ENCODE measurements at regions not wholly inside any gene's neighbourhood (a gene's known extent, or its start where the extent isn't known, plus 50 kb on each side); places are given as distances from the start of the nearest gene placed in this dataset.

DNA sequence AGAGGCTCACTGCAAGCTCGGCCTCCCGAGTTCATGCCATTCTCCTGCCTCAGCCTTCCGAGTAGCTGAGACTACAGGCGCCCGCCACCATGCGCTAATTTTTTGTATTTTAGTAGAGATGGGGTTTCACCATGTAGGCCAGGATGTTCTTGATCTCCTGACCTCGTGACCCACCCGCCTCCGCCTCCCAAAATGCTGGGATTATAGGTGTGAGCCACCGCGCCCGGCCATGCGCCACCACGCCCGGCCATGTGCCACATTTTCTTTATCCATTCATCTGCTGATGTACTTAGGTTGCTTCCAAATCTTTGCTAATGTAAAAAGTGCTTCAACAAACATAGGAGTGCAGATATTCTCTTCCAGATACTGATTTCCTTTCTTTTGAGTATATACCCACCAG lies 408.6 kb downstream of the CAAP1 start:
- no peak for DNase-seq

DNA sequence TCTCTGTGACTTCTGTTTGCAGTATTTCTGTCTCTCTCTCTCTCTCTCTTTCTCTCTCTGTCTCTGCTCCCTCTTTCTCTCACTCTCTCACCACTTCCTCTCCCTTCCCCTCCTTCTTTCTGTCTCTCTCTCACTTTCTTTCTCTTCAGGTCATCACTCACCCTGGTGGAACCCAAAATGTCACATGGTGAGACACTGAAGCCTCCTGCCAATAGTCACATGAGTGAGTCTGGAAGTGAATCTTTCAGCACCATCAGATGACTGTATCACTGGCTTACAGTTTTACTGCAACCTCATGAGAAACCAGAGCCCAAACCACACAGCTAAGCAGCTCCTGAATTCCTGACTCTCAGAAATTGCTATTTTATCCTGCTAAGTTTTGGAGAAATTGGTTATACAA lies 414.6 kb downstream of the CAAP1 start:
- no peak for DNase-seq

DNA sequence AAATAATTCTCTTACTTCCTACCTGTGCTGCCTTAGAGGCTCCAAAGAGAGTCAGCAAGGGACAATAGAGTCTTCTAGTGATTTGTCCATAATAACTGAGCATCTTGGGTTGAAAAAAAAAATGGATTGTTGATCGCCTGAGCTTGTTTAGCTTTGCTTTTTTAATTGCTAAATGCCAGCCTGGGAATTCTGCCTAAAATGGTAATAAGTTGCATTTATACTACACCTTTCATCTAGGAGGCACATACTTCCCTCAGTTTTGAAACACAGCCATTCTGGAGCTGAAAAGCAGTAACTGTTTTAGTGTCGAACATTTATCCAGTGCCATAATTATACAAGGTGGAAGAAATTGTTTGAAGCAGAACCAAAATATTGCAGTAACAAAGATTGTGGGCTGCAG lies 421.3 kb downstream of the CAAP1 start:
- DNase-seq, result no peak

DNA sequence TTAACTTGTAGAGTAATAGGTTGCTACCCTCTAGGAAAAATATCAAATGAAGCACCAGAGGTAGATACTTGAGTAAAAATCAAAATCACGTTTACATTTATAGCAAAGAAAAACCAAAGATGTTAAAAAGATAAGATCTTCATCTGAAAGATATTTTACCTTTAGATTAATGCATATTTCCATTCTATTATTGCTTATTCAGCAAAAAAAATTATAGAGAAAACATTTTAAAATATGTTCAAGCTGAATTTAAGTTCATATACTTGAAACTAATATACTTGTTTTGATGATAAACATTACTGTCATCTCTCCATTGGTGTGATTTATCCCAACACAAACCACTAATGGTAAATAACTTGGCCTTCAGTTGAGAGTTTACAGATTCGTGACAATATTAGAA lies 422.3 kb downstream of the CAAP1 start:
- DNase-seq, result no peak

DNA sequence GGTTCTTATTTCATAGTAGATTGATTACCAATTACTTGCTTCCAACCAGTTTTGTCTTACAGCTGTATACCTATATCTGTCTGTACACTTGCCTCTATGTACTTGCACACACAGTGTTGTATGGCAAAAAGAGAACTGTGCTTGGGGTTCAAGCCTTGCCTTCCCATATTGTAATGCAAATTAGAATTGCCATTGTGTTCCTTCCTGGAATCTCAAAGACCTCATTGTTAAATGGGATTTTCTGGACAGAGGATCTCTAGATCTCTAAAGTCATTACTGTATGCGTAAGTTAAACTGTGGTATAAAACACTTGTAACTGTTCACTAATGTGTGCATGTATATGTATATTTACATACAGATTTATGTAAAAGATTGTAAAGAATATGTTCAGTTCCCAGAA lies 428.8 kb downstream of the CAAP1 start:
- no peak for DNase-seq

DNA sequence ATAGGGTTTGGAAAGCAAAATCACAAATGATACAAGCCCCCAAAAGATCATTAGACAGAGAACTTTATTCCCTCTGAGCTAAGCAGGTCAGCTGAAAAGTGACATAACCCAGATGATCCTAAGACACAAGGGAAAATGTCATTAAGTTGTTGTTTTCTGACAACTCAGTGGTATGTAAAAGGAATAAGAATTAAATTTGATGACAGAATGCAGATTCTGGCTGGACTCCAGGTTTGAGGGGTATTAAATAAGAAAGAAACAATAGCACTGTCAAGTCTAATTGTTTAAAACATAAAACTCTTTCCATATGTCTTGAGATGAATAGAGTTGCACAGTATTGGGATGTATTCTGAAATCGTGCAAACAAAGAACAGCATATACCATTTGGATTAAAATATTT lies 429.9 kb downstream of the CAAP1 start:
- DNase-seq, result no peak

DNA sequence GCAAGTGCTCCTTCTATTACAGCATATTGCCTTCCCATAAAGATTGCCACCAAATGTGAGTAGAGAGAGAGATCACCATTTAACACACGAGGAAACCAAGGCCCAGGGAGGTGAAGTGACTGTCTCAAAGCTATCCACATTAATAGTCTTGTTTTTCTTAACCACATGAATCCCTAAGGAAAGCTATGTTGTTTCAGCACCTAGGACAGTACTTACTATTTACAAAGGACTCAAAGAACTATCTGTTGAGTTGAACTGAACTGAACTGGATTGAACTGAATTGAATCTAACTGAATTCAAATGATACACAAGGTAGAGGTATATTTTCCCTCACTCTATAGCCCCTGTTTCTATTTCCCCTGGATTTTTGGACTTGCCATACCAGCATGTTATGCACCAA lies 430.4 kb downstream of the CAAP1 start:
- no peak for DNase-seq

DNA sequence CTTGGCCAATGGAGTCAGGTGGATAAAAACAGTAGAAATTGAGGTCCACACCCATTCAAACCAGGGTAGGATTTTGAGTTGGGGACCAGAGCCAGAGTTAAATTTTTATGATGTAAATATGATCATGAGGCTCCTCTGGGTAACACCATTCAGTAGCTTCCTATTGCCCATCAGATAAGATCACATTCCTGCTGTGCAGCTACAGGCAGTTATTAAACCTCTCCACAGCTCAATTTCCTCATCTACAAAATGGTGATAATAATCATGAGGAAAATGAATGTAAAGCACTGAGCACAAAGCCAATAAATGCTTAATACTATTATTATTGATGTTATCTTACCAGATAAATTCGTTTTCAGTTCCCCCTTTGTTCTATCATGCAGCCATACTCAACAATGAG lies 432.0 kb downstream of the CAAP1 start:
- DNase-seq, result no peak

DNA sequence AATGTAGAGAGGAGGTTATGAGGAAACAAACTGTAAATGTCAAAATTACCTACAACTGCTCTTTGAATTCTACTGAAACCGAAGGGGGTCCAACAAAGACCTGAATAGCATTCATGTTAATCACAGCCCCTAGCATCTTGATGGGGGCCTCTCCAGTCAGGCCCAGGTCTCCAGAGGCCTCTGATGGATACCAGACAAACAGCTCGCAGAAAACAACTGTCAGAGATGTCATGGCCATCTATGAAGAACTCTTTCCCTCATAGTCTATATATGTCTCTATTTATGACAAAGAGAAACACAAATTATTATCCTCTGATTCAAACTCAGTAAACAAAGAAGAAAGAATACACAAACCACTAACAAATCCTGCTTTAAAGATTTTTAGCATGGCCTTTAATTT lies 432.6 kb downstream of the CAAP1 start:
- DNase-seq, result no peak

DNA sequence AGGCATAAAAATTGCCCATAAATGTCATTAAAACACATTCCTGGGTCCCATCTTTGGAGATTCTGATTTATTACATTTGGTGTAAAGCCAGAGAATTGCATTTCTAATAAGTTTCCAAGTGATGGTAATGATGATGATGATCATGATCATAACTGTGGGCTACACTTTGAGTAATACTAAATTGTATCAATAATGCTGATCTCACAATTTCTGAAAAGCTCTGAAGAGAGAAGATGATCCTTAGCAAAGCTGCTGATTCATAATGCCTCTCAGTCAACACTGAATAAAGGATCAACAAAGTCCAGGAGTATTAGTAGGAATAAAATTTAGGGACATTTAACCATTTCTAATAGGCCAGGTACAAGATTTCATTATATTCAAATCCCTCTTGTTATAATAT lies 434.5 kb downstream of the CAAP1 start:
- no peak for DNase-seq

DNA sequence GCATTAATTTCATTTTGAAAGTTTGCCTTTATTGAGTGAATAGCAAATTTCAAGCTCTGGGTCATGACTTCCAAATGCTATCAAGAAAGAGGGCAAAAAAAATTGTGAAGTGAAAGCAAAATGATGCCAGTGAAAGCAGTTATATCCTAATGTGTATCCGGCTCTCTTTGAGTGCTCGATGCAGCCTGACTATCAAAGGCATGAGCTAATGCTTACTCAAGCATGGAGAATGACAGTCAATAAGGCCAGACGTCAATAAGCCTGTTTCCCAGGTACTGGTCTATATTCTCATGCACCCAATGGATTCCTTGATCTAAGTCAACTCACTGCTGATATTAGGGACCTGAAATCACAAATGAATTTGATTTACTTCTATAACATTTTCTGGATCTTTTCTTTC lies 435.5 kb downstream of the CAAP1 start:
- DNase-seq, result no peak

DNA sequence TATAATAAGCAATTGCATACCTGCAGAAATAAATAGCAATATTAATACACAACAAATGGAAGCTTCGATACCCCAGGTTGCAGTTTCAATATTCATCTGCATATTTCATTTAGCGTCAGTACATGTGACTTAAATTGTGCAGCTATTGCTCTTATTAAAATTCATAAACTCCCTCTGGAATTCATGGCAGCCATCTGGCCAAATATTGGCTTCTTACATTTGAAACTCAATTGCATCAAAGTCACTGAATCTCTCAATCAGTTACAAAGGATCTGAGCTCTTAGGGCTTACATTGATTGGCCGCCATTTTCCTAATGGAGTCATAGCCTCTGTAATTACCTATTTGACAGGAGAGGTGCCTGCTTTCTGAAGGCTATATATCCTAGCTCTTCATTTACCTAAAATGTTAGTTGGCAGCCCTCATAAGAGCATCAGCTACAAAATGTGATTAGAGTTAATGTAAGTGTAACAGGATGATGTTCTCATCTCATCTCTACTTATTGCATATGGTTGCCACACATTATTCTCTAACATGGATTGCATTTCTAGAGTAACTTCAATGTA lies 453.5 kb downstream of the CAAP1 start:
- DNase-seq, result no peak

DNA sequence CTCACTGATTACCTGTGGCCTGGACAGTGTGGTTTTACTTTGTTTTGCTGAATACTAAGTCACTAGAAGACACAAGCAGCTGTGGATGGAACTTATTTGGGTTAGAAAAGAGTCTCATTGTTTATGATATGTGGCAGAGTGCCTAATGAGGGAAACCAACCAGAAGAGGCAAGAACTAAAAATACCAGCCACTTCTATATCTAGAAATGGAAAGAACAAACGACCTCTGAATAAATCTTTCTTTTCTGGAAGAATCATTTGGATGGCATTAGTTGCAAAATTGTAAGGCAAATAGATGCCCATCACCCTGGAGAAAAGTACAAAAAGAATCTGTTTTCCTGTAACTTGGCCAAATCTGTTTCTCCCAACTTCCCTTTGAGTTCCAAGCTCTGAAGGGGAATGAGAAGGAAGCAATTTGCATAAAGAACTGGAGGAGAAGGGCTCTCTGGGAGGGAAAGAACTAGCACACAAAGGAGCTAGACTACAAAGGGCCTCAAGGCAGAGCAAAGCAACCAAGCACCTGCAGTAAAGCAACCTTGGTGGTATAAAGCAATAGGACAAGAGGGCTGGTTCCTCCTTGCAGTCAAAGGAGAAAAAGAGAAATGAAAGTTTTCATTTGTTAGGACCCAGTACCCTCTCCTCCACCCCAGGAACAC lies 455.4 kb downstream of the CAAP1 start:
- DNase-seq, result no peak

DNA sequence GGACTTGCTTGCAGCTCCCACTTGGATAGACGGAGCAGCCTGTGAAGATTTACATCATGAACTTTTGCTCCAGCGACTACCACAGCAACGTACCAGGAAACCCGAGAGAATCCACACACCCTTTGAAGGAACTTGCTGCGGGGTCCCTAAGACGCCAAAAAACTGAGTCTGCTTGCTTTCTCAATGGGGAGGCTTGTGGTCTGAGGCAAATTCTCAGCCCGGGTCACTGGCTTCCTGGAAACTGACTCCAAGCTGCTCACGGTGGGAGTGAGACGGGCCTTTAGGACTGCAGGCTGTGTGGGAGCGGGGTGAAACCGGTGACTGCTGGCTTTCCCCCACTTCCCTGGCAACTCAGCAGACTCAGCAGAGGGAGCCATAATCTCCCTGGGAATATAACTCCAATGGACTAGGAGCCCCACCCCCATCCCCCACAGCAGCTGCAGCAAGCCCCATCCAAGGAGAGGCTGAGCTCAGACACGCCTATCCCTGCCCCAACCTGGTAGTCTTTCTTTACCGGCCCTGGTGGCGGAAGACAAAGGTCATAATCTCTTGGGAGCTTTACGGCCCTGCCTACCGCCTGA lies 466.0 kb downstream of the CAAP1 start:
- no peak for DNase-seq

DNA sequence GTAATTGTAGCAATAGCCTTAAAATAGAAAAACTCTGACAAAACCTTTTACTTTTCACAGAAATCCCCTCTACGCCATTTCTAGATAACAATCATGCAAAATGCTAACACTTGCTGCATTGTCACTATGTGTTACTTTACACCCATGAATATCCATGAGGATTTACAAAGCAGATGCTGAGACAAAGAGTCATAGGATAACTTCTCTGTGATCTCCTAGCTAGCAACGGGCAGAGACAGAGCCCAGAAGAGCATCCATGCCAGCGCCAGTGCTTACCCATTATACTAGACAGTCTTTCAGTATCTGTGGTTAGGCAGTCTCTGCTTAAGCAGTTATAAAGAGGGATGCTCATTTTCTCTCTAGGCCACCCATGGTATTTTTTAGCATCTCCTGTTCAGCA lies 474.1 kb downstream of the CAAP1 start:
- DNase-seq, result no peak

DNA sequence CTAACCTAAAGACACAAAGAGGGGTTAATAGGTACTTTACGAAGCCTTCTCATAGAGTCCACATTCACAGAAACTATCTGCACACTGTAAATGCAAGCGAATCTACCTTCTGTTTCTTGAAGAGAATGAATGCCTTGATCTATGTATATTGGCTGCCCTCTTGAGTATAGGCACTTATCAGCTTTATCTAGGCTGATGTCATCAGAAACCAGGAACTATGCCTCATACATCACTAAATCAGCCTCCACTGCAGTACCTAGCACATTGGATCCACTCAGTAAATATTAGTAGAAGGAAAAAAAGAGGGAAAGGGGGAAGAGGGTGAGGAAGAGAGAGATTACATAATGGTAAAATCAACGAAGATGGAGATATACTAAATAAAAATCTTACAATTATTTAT lies 477.1 kb downstream of the CAAP1 start:
- no peak for DNase-seq

DNA sequence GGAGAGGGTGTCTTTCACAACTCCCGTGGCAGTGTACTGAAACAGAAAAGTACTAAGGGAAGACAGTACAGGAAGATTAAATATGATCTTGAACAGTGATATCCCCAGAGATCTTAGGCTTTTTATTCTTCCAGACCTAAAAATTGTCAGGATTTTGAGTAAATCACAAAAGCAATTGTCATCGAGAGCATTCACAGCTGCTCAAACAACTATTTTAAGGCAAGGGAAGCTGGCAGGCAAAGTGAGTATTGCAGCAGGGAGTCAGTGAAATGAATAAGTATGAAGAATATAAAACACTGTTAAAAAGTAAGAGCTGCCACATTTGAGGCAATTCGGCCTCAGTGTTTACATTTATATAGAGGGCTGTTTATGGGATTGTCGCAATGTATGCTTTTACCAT lies 479.0 kb downstream of the CAAP1 start:
- DNase-seq, result no peak

DNA sequence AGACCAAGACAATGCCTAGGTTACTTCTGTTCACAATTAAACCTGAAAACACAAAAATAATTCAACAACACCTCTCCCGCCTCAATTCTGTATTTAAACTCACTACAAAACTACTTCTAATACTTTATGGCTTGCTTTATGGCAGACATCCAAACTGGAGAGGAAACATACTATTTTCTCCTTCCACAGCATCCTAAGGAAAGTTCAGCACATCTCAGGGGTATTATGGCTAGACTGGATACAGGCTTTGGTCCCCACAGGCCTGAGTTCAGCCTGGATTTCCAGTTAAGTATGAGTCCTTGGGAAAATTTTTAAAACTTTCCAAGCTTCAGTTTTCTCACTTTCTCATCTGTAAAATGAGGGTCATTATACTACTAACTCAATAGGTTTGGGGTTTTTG lies 480.2 kb downstream of the CAAP1 start:
- DNase-seq, result no peak

DNA sequence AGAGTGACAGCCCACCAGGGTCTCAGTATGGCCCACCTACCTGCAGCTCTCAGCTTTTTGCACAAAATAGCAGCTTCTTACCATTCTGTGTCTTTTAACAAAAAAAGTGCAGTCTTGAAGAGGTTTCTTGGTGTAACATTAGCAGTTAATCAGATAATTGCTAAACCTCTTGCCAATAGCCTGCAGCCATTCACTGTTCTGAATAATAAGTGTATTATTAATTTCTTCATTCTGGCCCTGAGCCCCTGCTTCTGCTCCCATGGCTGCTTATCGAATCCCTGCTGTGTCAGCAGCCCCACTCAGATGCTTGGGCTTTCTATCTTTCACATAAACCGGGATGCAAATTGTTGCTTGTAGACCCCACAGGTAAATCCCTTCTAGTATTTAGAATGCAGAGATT lies 485.9 kb downstream of the CAAP1 start:
- DNase-seq, result no peak

DNA sequence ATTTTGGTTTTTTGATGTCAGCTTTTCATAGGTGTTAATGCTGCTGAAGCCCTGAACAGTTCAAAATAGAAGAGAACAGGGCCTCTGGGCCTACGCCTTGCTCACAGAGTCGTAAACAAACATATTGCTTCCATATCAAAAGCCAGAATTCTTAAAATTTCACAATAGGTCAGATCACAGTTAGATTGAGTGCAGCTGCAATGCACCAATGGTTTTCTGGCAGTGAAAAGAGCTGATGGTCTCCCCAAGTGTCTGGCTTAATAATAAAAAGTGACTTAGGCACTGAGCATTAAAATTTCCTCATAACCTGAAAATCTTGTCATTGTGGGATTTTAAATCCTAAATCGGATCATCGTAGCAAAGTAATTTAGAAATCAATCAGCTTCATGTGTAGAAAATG lies 493.0 kb downstream of the CAAP1 start:
- no peak for DNase-seq

DNA sequence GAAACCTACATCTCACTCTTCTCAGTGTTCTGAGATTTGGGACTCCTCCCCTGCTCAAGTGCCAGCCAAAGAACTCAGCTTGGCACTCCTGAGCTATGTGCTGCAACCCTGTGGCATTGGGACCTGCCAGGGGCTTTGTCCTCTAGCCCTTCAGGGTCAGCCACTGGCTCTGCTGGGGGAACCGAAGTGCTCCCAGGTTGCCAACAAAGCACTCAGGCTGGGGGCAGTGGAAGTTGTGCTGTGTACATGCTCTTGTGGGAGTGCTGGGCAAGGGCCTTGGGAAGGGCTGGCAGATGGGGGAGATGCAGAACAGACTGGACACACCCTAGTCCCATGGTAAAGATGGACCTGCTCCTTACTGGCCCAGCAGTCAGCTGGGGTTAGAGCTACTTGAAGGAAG lies 498.6 kb downstream of the CAAP1 start:
- no peak for DNase-seq

DNA sequence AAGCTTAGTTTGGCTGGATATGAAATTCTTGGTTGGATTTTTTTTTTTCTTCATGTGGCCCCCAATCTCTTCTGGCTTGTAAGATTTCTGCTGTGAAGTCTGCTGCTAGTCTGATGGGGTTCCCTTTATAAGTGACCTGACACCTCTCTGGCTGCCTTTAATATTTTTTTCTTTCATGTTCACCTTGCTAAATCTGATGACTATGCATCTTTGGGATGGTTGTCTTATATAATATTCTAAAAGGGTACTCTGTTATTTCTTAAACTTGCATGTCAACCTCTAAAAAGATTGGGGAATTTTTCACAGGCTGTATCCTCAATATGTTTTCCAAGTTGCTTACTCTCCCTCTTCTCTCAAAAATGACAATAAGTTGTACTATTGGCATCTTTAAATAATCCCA lies 500.0 kb downstream of the CAAP1 start:
- no peak for DNase-seq

DNA sequence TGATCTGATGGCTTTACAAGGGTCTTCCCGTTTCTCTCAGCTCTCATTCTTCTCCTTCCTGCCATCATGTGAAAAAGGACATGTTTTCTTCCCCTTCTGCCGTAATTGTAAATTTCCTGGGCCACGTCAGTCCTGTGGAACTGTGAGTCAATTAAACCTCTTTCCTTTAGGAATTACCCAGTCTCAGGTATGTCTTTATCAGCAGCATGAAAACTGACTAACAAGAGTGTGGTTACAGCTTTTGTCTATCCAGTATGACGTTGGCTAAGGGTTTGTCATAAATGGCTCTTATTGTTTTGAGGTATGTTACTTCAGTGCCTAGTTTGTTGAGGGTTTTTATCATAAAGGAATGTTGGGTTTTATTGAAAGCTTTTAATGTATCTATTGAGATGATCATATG lies 501.6 kb downstream of the CAAP1 start:
- no peak for DNase-seq

DNA sequence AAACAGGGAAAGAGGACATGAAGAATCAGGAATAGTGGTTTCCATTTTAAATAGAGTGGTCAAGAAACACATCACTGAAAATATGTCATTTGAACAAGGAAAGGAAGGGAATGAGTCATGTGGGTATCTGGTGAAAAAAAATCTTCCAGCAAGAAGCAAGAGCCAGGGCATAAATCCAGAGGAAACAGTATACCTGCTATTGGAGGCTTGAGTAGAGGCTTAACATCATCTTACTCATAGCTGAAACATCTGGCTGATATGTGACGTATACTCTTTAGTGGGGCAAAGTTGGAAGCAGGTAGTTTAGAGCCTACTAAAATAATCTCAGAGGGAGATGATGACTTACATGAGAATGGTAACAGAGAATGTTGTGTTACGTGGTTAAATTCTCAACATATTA lies 517.2 kb downstream of the CAAP1 start:
- DNase-seq, result no peak

DNA sequence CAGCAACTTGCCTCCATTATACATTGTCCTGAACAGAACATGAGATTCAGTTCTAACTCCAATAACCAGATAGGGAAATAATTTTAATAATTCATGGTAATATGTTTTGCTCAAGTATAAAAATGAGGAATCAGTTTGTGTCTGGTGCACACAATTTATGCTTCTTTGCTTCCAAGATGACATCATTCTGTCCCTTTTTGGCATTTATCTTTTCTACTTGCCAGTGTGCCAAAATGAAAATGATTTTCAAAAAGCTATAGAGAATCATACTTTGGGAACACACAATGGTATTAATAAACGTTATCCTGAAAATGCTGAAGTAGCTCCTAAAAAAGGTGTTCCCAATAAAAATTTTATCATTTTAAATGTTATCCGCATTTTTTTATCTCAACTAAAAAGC lies 519.0 kb downstream of the CAAP1 start:
- DNase-seq, result no peak
